Renal pelvis (tissue), 1 donor: ENCODE measurements at regions not wholly inside any gene's neighbourhood (a gene's known extent, or its start where the extent isn't known, plus 50 kb on each side); places are given as distances from the start of the nearest gene placed in this dataset.
A peak's percentile ranks its signal among the peaks of the same experiment; 100 is the strongest.
"Not testable (repeated sequence)": the region's sequence is repeated elsewhere in the genome, so short reads cannot be mapped to it uniquely, and the experiment has no call there.

ENCODE experiments used
- DNase-seq: peaks from one replicate; pipeline ENCODE4 v3.0.0-alpha.2; 2013

- no peak for DNase-seq
These were observed 120.4 kb upstream of the DNAJC10 start for GRCh38 chr2:182595650-182596049.

- DNase-seq = no peak
These were observed 118.3 kb upstream of the DNAJC10 start for GRCh38 chr2:182597570-182598295.

- DNase-seq = no peak
These were observed 117.4 kb upstream of the DNAJC10 start for GRCh38 chr2:182598626-182599025.

- no peak for DNase-seq
These were observed 110.9 kb upstream of the DNAJC10 start for GRCh38 chr2:182605166-182605565.

DNA sequence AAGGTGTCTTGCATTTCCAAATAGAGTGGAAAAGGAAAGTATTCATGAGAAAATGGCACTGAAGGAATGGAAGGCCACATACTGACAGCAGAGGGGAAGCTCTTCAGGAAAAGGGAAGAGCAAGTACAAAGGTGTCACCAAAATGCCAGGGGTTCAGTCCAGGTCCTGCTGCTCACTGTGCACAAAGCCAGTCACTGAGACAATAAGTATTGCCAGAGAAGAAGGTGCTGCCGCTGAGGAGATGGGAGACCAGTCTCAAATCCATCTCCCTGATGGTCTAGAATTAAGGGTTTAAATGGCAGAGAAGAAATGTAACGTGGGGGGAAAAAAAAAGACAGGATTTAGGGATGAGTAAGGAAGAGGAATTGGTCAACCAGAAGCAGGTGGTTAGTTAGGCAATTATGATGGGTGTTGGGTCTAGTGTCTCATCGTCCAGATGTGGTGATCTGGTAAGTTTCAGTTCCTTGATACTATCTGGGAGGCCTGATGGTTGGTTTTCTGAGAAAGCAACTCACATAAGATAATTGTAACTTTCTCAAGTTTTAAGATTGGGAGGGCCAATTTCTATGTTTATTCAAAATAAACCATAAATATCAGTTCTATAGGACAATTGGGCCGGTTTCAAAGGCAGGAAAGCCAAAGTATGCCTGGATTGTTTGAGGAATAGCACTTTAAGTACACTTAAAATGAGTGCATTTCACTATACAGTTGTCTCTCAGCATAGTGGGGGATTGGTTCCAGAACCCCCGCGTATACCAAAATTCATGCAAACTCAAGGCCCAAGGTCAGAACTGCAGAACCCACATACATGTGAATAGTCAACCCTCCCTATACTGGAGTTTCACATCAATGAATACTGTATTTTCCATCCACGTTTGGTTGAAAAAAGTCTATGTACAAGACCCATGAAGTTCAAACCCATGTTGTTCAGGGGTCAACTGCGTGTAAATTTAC is 109.1 kb upstream of the DNAJC10 start:
- DNase-seq = no peak

DNA sequence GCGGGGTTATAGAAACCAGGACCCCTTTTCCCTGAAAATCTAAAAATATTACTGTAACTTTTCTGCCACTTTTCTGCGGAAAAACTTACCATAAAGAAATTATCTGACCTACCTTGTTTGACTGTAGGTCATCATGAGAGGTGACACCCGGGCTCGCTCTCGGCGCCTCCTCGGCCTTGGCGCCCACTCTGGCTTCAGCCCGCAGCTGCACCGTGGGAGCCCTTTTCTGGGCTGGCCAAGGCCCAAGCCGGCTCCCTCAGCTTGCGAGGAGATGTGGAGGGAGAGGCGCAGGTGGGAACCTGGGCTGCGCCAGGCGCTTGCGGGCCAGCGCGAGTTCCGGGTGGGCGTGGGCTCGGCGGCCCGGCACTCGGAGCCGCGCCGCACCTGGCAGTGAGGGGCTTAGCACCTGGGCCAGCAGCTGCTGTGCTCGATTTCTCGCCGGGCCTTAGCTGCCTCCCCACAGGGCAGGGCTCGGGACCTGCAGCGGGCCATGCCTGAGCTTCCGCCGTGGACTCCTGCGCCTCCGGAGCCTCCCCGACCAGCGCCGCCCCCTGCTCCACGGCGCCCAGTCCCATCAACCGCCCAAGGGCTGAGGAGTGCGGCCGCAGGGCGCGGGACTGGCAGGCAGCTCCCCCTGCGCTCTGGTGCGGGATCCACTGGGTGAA is 107.7 kb upstream of the DNAJC10 start:
- DNase-seq = no peak

DNA sequence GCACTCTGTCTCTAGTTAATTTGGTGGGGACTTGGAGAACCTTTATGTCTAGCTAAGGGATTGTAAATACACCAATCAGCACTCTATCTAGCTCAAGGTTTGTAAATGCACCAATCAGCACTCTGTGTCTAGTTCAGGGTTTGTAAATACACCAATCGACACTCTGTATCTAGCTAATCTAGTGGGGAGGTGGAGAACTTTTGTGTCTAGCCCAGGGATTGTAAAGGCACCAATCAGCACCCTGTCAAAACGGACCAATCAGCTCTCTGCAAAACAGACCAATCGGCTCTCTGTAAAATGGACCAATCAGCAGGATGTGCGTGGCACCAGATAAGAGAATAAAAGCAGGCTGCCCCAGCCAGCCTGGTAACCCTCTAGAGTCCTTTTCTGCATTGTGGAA is 107.1 kb upstream of the DNAJC10 start:
- DNase-seq = not testable (repeated sequence)

DNA sequence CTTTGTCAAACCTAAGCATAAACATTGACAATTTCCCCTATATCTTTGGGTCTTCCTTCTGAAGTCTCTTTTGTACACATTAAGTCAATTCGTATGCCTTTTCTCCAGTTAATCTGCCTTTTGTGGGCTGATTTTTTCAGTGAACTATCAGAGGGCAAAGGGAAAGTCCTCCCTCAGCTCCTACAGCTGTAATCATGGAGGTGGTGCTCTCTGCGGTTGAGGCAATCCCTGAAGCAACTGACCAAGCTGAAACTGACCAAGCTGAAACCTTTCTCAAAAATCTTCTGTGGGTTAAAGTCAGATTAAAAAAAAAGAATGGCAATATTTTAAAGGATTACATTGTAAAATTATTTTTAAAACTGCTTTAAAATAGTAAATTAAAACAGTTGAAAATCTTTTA is 105.8 kb upstream of the DNAJC10 start:
- no peak for DNase-seq

DNA sequence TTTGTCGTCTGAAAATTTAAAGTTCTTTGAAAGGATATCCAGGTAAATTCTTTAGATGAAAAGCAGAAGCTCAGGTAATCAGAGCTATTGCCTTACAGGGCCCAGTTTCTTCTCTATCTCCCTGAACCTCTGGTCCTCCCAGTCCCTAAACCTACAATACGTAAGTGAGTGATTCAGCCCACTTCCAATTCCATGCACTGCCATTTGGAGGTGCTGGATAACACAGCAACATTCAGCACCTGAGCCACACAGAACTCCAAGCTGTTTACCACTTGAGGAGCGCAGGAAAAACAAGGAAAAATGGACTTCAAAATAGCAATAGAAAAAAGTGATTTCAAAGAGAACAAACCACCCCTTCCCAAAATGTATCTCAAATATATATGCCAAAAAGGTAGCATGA is 105.0 kb upstream of the DNAJC10 start:
- no peak for DNase-seq

- no peak for DNase-seq
These were observed 101.0 kb upstream of the DNAJC10 start for GRCh38 chr2:182615036-182615435.

GRCh38 chr2:182616471-182617393 is 99.3 kb upstream of the DNAJC10 start:
- DNase-seq = peak; percentile 39

DNA sequence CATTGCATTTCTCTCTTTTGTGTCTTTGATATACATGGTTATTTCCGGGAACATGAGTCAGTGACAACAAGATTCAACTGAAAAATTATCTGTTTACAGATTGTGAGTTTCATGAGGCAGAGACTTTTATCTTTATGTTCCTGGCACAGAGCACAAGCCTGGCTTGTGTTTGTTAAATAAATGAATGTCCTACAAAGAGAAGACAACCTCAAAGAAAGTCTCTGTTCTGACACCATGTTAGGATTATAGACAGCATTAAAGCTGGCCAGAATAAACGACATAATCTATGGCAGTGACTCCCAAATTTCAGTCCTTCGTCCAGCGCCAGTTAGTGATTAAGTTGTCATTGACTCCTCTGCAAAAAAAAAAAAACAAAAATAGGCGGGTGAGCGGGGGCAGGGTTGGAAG is 97.4 kb upstream of the DNAJC10 start:
- no peak for DNase-seq

DNA sequence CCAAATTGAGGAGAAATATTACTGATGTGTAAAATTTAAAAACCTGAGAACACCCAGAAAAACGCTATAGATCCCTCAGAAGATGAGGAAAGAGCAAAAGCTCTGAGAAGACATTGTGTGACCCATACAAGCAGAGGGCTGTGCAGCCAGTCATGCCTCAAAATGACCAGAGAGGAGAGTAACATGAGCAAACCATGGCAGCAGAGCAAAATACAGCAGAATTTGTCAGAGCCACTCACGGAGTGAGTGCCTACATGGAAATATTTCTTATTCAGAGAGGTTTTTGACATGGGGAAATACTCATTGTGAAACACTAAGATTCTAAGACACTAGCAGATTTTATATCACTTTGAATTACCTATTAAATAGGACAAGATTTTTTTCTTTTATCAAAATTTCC is 96.8 kb upstream of the DNAJC10 start:
- DNase-seq = no peak

GRCh38 chr2:182621191-182621590 is 94.9 kb upstream of the DNAJC10 start:
- no peak for DNase-seq

DNA sequence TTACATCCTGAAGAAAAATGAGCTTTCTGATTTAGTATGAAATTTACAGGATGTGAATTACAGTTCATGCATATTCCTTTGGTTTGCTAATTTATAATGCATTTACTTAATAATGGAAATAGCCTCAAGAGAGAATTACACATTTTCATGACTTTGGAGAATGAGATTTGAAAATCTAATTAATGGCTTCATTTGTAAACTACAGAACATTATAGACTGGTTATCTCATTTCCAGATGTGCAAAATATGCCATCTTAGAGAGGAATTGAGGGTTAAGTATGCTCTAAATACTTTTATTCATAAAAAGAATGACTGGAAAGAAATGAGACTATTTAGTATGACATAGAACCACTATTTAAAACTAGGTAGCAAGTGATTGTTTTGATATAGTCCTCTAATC is 94.2 kb upstream of the DNAJC10 start:
- DNase-seq = no peak

DNA sequence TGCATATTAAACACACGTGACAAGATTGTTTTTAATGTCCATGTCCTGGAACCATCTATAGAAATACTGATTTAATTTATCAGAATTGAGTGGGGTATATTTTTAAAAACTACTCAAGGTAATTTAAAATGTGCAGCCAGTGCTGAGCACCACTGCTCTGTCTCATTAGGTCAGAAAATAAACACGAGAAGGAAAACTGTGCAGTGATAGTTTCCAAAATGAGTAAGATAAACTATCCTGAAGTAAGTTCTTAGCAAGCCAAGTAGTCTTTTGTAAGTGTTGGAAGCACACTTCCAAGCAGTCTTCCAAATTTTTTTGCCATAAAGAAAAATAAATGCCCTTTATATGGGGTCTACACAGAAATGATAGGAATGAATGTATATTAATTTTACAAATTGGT is 93.8 kb upstream of the DNAJC10 start:
- no peak for DNase-seq

DNA sequence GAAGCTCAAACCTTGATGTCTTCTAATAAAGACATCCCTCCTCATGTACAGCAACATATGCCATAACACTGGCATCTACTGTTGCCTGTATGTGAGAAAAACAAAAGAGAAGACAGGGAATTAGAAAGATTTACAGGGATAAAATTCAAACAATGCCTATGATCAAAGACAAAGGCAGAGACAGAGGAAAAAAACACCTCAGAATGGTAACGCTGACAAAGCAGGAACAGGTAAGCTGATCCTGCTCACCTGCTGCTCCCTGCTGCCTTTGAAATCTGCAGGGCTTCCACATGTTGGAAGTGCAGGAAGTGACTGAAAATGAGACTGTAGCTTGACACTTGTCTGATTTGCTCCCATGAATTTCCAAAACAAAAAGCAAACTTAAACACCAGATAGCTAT is 90.2 kb upstream of the DNAJC10 start:
- no peak for DNase-seq

- DNase-seq = no peak
These were observed 87.1 kb upstream of the DNAJC10 start for GRCh38 chr2:182628916-182629315.

DNA sequence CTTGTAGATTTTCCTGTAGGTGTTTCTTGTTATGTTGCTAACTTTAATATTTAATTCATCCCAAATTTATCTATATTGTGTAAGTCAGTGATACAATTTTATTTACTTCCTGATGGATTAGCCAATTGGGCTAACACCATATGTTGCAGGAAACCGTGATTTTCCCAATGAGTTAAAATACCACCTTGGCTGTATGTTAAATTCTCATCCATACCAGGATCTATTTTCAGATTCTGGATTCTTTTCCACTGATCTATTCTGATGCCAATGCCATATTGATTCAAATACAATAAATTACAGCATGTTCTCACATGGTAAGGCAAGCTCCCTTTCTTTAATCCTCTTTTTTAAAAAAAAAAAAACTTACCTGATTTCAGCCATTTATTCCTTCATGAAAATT is 85.8 kb upstream of the DNAJC10 start:
- DNase-seq = no peak

GRCh38 chr2:182631299-182631698 is 84.8 kb upstream of the DNAJC10 start:
- DNase-seq = no peak

- no peak for DNase-seq
These were observed 81.7 kb upstream of the DNAJC10 start for GRCh38 chr2:182634386-182634785.

- no peak for DNase-seq
These were observed 79.4 kb upstream of the DNAJC10 start for GRCh38 chr2:182636699-182637098.
